H1 (cell line): ENCODE measurements at regions not wholly inside any gene's neighbourhood (a gene's known extent, or its start where the extent isn't known, plus 50 kb on each side); places are given as distances from the start of the nearest gene placed in this dataset.

Source experiments
- CTCF ChIA-PET: fragments of 300-600 bp; sonication (Branson Sonifier 250); formaldehyde crosslinking; loops from one replicate; lab custom pipeline; 2021; ENCODE audit not compliant: partially characterized antibody; lab: Charles Lee
- POLR2A ChIA-PET: fragments of 300-600 bp; sonication (Branson Sonifier 250); formaldehyde crosslinking; loops from one replicate; lab custom pipeline; 2021; ENCODE audit warnings: inconsistent platforms; ENCODE audit not compliant: partially characterized antibody; lab: Charles Lee
- DNase-seq, 2 experiments: peaks; one replicate each; pipeline versions ENCODE4 v3.0.0 to v3.0.0-alpha.2; 2010 to 2022; ENCODE audit warnings: low spot score in 2 of 2, low read depth in 1 of 2, mixed read lengths in 1 of 2
- FAIRE-seq: peaks from 2 replicates; lab custom pipeline; 2011; peaks lifted over from hg19 to GRCh38; lab: Jason Lieb, UNC
- H2AFZ ChIP-seq: 2 replicates; pipeline ENCODE4 v1.8.1; 2012; ENCODE audit warnings: low read length, inconsistent platforms
- H2AK5ac ChIP-seq: 2 replicates; pipeline ENCODE4 v1.6.1; 2013; ENCODE audit warnings: low read depth, low read length
- H2BK120ac ChIP-seq: replicated peaks from 2 replicates; pipeline ENCODE3; 2013; ENCODE audit warnings: low read depth, low read length, inconsistent platforms
- H2BK12ac ChIP-seq: 2 replicates; pipeline ENCODE4 v1.6.1; 2013; ENCODE audit warnings: low read depth, low read length
- H2BK15ac ChIP-seq: 2 replicates; pipeline ENCODE4 v1.6.1; 2013; ENCODE audit warnings: low read length
- H2BK20ac ChIP-seq: 2 replicates; pipeline ENCODE4 v1.6.1; 2013; ENCODE audit warnings: low read length
- H2BK5ac ChIP-seq: 2 replicates; pipeline ENCODE4 v1.6.1; 2013; ENCODE audit warnings: low read depth, low read length
- H3K14ac ChIP-seq: 2 replicates; pipeline ENCODE4 v1.6.1; 2013; ENCODE audit warnings: inconsistent platforms; ENCODE audit not compliant: insufficient read length
- H3K18ac ChIP-seq: 2 replicates; pipeline ENCODE4 v1.6.1; 2013; ENCODE audit warnings: low read length; ENCODE audit errors: extremely low read depth
- H3K23ac ChIP-seq: 2 replicates; pipeline ENCODE4 v1.6.1; 2013; ENCODE audit warnings: inconsistent platforms; ENCODE audit not compliant: insufficient read length
- H3K23me2 ChIP-seq: 2 replicates; pipeline ENCODE4 v1.6.1; 2013; ENCODE audit warnings: low read depth, low read length
- H3K27ac ChIP-seq: 2 replicates; pipeline ENCODE4 v1.6.1; 2011; ENCODE audit warnings: low read depth, low read length, inconsistent platforms
- H3K27me3 ChIP-seq, 4 experiments: replicated peaks in 1 of 4; 1 replicate in 1 of 4; 2 replicates in 3 of 4; pipeline versions ENCODE4 v1.6.1 to v1.8.1; 2011 to 2013; ENCODE audit warnings: low read length in 3 of 4, mild to moderate bottlenecking in 3 of 4, inconsistent platforms in 2 of 4, mixed read lengths in 2 of 4, moderate library complexity in 1 of 4; ENCODE audit not compliant: control insufficient read depth in 3 of 4, insufficient read depth in 3 of 4; ENCODE audit errors: extremely low read depth in 1 of 4
- H3K36me3 ChIP-seq, 4 experiments: 2 replicates each; pipeline versions ENCODE4 v1.6.1 to v1.8.1; 2011 to 2013; ENCODE audit warnings: mild to moderate bottlenecking in 4 of 4, low read length in 3 of 4, moderate library complexity in 2 of 4, control low read depth in 1 of 4, inconsistent platforms in 1 of 4; ENCODE audit not compliant: insufficient read depth in 4 of 4, control insufficient read depth in 2 of 4
- H3K4ac ChIP-seq: replicated peaks from 2 replicates; pipeline ENCODE3; 2013; ENCODE audit warnings: low read length, low read depth, mixed read lengths, inconsistent platforms; ENCODE audit not compliant: insufficient read length
- H3K4me1 ChIP-seq, 4 experiments: replicated peaks in 1 of 4; 1 replicate in 1 of 4; 2 replicates in 3 of 4; pipeline versions ENCODE4 v1.6.1 to v1.8.1; 2011 to 2013; ENCODE audit warnings: low read length in 3 of 4, inconsistent platforms in 2 of 4, mixed read lengths in 1 of 4; ENCODE audit not compliant: insufficient read depth in 4 of 4, control insufficient read depth in 3 of 4
- H3K4me2 ChIP-seq, 2 experiments: 2 replicates each; pipeline versions ENCODE4 v1.6.1 to v1.8.1; 2011 to 2013; ENCODE audit warnings: low read depth in 2 of 2, low read length in 2 of 2, control low read depth in 1 of 2, inconsistent platforms in 1 of 2, mild to moderate bottlenecking in 1 of 2; ENCODE audit not compliant: insufficient read depth in 1 of 2
- H3K4me3 ChIP-seq, 4 experiments: fragments of 200-600, 300-600 bp in 1 of 4; sonication (generic), shearing (Covaris generic), sonication (Bioruptor Twin) in 1 of 4; 2 replicates each; pipeline versions ENCODE4 v1.5.1 to v1.8.1; 2011 to 2016; ENCODE audit warnings: low read length in 4 of 4, low read depth in 3 of 4, control low read depth in 2 of 4, inconsistent platforms in 2 of 4, mild to moderate bottlenecking in 2 of 4, mixed read lengths in 1 of 4, moderate library complexity in 1 of 4; ENCODE audit not compliant: insufficient read depth in 2 of 4; ENCODE audit errors: extremely low read depth in 1 of 4
- H3K56ac ChIP-seq: replicated peaks from 2 replicates; pipeline ENCODE3; 2013; ENCODE audit warnings: low read depth, mild to moderate bottlenecking, mixed read lengths, low read length, inconsistent platforms; ENCODE audit not compliant: insufficient read length
- H3K79me1 ChIP-seq: 2 replicates; pipeline ENCODE4 v1.6.1; 2013; ENCODE audit warnings: low read depth, low read length, control low read depth
- H3K79me2 ChIP-seq, 2 experiments: 2 replicates each; pipeline versions ENCODE4 v1.6.1 to v1.8.1; 2012 to 2013; ENCODE audit warnings: low read length in 2 of 2, mild to moderate bottlenecking in 2 of 2, inconsistent platforms in 1 of 2; ENCODE audit not compliant: insufficient read depth in 2 of 2, control insufficient read depth in 1 of 2
- H3K9ac ChIP-seq, 4 experiments: replicated peaks in 1 of 4; 1 replicate in 1 of 4; 2 replicates in 3 of 4; pipeline versions ENCODE4 v1.6.1 to v1.8.1; 2011 to 2013; ENCODE audit warnings: low read depth in 3 of 4, low read length in 3 of 4, control low read depth in 2 of 4, mild to moderate bottlenecking in 2 of 4, moderate library complexity in 2 of 4, inconsistent platforms in 1 of 4; ENCODE audit errors: extremely low read depth in 1 of 4
- H3K9me3 ChIP-seq, 2 experiments: 2 replicates each; pipeline versions ENCODE4 v1.6.1 to v1.8.1; 2012 to 2013; ENCODE audit warnings: mild to moderate bottlenecking in 2 of 2, moderate library complexity in 2 of 2, control low read depth in 1 of 2, inconsistent platforms in 1 of 2, low read depth in 1 of 2, low read length in 1 of 2, mixed read lengths in 1 of 2; ENCODE audit not compliant: insufficient read depth in 2 of 2
- H4K20me1 ChIP-seq, 2 experiments: replicated peaks in 1 of 2; 2 replicates each; pipeline versions ENCODE3 to v1.8.1; 2011 to 2013; ENCODE audit warnings: inconsistent platforms in 2 of 2, low read length in 2 of 2, mild to moderate bottlenecking in 1 of 2; ENCODE audit not compliant: insufficient read depth in 2 of 2, control insufficient read depth in 1 of 2
- H4K5ac ChIP-seq: 2 replicates; pipeline ENCODE4 v1.6.1; 2013; ENCODE audit warnings: low read length, low read depth, mixed read lengths, inconsistent platforms; ENCODE audit not compliant: insufficient read length
- H4K8ac ChIP-seq: 2 replicates; pipeline ENCODE4 v1.8.0; 2013; ENCODE audit warnings: mild to moderate bottlenecking, moderate library complexity, low read length, inconsistent platforms; ENCODE audit not compliant: insufficient read depth; ENCODE audit errors: extremely low read depth
- H4K91ac ChIP-seq: replicated peaks from 2 replicates; pipeline ENCODE3; 2013; ENCODE audit warnings: low read length, mixed read lengths, inconsistent platforms; ENCODE audit not compliant: insufficient read length
- SAP30 ChIP-seq: fragments of 300-600 bp; sonication (generic); IDR thresholded peaks from 2 replicates; pipeline ENCODE4 v1.7.1; 2012; ENCODE audit warnings: low read length, moderate library complexity, mild to moderate bottlenecking, inconsistent platforms; ENCODE audit not compliant: insufficient read depth, insufficient replicate concordance
- TEAD4 ChIP-seq: IDR thresholded peaks from 2 replicates; pipeline ENCODE4 v1.6.1; 2012; ENCODE audit warnings: low read depth, low read length, inconsistent platforms, mixed read lengths
- WGBS, 2 experiments: shearing (Covaris generic) in 1 of 2; methylation state at CpG; one replicate each; pipeline versions ENCODE4 v1.1.6 to v1.1.7; 2013 to 2015; ENCODE audit warnings: low lambda C conversion rate in 2 of 2, mixed read lengths in 2 of 2, inconsistent platforms in 1 of 2, low coverage in 1 of 2, missing lambda C conversion rate in 1 of 2; ENCODE audit not compliant: insufficient replicate concordance in 2 of 2, insufficient coverage in 1 of 2, insufficient read length in 1 of 2; ENCODE audit errors: extremely low coverage in 1 of 2, missing lambda C conversion rate in 1 of 2; 5-methylcytosine and 5-hydroxymethylcytosine counted together

GRCh38 chr17:5740937-5741336, 156.6 kb upstream of the NLRP1 start:
- H3K27me3 ChIP-seq = no peaks in the 10 kb centered on the region
- no peak overlapping the region for H2AFZ ChIP-seq
- H4K91ac ChIP-seq = no peak overlapping the region
- H3K9ac ChIP-seq = no peak overlapping the region
- no peak overlapping the region for H3K27ac ChIP-seq
- 47% methylated on average over 1 of the region's 1 CpG; no CpG with 5 or more reads in 1 of the 2 experiments for WGBS, 2 experiments
- H3K4ac ChIP-seq = no peak overlapping the region
- H3K23me2 ChIP-seq = no peaks in the 10 kb centered on the region
- H4K5ac ChIP-seq = no peak overlapping the region
- H3K56ac ChIP-seq = no peak overlapping the region
- no peak overlapping the region for H3K23ac ChIP-seq
- peaks cover 2 to 3% (median 3%) of the 10 kb centered on the region in 4 experiments; a peak in 3 of 7 replicates for H3K4me1 ChIP-seq
- H2AK5ac ChIP-seq = no peak overlapping the region
- H3K4me2 ChIP-seq = 0 out of 4 replicates have a peak overlapping the region, but pooled peaks of 1 of the 2 experiments have one; percentile 3
- no peak overlapping the region for H2BK12ac ChIP-seq
- H4K20me1 ChIP-seq = no peaks in the 10 kb centered on the region
- no peak overlapping the region for H2BK20ac ChIP-seq
- no peak overlapping the region for H2BK120ac ChIP-seq
- no peaks in the 10 kb centered on the region for H3K36me3 ChIP-seq
- H3K9me3 ChIP-seq = no peaks in the 10 kb centered on the region
- no peaks in the 10 kb centered on the region for H3K79me2 ChIP-seq
- no peak overlapping the region for H4K8ac ChIP-seq
- H3K14ac ChIP-seq = no peak overlapping the region
- no peak for DNase-seq
- H2BK15ac ChIP-seq = no peak overlapping the region
- H3K4me3 ChIP-seq = no peak overlapping the region
- H3K18ac ChIP-seq = no peak overlapping the region
- TF ChIP-seq SAP30 = no peak
- TF ChIP-seq TEAD4 = peak; percentile 94
- no peak for FAIRE-seq
- ChIA-PET POLR2A (interaction anchor here (0.7 kb wide), 1 partner anchor 18 kb away, joined by 3 read pairs; no protein-coding TSS in a partner anchor), CTCF (interaction anchor here (2.4 kb wide), 1 partner anchor 53 kb away, joined by 6 read pairs; no protein-coding TSS in a partner anchor)
- no peaks in the 10 kb centered on the region for H3K79me1 ChIP-seq
- H2BK5ac ChIP-seq = no peak overlapping the region
